CD4-positive, CD25-positive, alpha-beta regulatory T cell (primary cell): ENCODE measurements at regions not wholly inside any gene's neighbourhood (a gene's known extent, or its start where the extent isn't known, plus 50 kb on each side); places are given as distances from the start of the nearest gene placed in this dataset.

Experiments
- ATAC-seq, 2 donors: fragments of 150-1000 bp; cut with Tn5 transposase; one replicate each; pipeline ENCODE4 v1.10.0; 2021; ENCODE audit warnings: low read depth in 2 of 2, moderate number of reproducible peaks in 2 of 2, moderate library complexity in 1 of 2
- DNase-seq, 3 donors: peaks; one replicate each; pipeline versions ENCODE4 v3.0.0 to v3.0.0-alpha.2; 2012 to 2022; ENCODE audit warnings: mixed read lengths in 1 of 3
- H3K27ac ChIP-seq: one replicate; pipeline ENCODE4 v1.7.0; 2013; ENCODE audit warnings: mild to moderate bottlenecking, low read length; ENCODE audit not compliant: insufficient read depth, poor library complexity, severe bottlenecking
- H3K27me3 ChIP-seq: one replicate; pipeline ENCODE4 v1.7.0; 2013; ENCODE audit warnings: low read length; ENCODE audit not compliant: control insufficient read depth, insufficient read depth
- H3K36me3 ChIP-seq: one replicate; pipeline ENCODE4 v1.7.0; 2013; ENCODE audit warnings: mild to moderate bottlenecking, low read length, moderate library complexity; ENCODE audit not compliant: control insufficient read depth, insufficient read depth
- H3K4me1 ChIP-seq: 2 replicates; pipeline ENCODE4 v1.7.0; 2013; ENCODE audit warnings: mild to moderate bottlenecking, low read length; ENCODE audit not compliant: insufficient read depth, control insufficient read depth, poor library complexity, severe bottlenecking
- H3K4me3 ChIP-seq: one replicate; pipeline ENCODE4 v1.7.0; 2013; ENCODE audit warnings: low read depth, mild to moderate bottlenecking, low read length, moderate library complexity
- H3K9me3 ChIP-seq, 2 experiments: 1 replicate in 1 of 2; 2 replicates in 1 of 2; pipeline ENCODE4 v1.7.0; 2013; ENCODE audit warnings: low read length in 2 of 2, mild to moderate bottlenecking in 1 of 2, moderate library complexity in 1 of 2; ENCODE audit not compliant: control insufficient read depth in 2 of 2
- H3K27ac Mint-ChIP-seq, 3 donors: one replicate each; pipeline ENCODE4 v1.8.0; 2020 to 2022; ENCODE audit warnings: mild to moderate bottlenecking in 3 of 3, mixed read lengths in 3 of 3, moderate library complexity in 2 of 3
- H3K27me3 Mint-ChIP-seq: one replicate; pipeline ENCODE4 v1.8.0; 2022; ENCODE audit warnings: mild to moderate bottlenecking, mixed read lengths
- H3K36me3 Mint-ChIP-seq: one replicate; pipeline ENCODE4 v1.8.0; 2020; ENCODE audit warnings: mixed read lengths
- H3K4me1 Mint-ChIP-seq, 4 donors: one replicate each; pipeline ENCODE4 v1.8.0; 2020 to 2022; ENCODE audit warnings: mixed read lengths in 4 of 4, mild to moderate bottlenecking in 1 of 4
- H3K4me3 Mint-ChIP-seq, 4 donors: one replicate each; pipeline ENCODE4 v1.8.0; 2020 to 2022; ENCODE audit warnings: mild to moderate bottlenecking in 4 of 4, mixed read lengths in 4 of 4, moderate library complexity in 3 of 4
- H3K9me3 Mint-ChIP-seq, 7 donors: one replicate each; pipeline ENCODE4 v1.8.0; 2020 to 2022; ENCODE audit warnings: mixed read lengths in 7 of 7, mild to moderate bottlenecking in 3 of 7, moderate library complexity in 2 of 7

DNA sequence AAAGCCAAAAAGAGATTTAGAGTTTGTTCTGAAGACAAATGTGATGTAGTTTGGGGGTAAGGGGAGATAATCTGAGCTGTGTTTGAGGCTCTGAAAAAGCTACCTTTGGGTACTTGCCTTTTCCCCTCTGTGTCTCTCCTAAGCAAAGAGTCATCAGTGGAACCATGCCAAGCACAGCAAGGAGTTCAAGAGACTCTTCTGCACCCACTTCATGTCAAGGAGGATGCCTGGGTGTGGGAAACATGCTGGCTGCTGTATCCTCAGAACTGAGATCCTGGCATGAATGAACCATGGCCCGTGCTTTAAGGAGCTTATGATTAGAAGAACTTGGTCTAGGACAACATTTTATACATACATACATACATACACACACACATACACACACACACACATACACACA lies 142.9 kb downstream of the NOC3L start:
- H3K4me3 ChIP-seq = no peak overlapping the region
- H3K27me3 Mint-ChIP-seq = no peaks in the 10 kb centered on the region
- no peaks in the 10 kb centered on the region for H3K36me3 Mint-ChIP-seq
- no peaks in the 10 kb centered on the region for H3K36me3 ChIP-seq
- no peak for DNase-seq
- H3K4me3 Mint-ChIP-seq = no peak overlapping the region
- no peak for ATAC-seq
- H3K27ac ChIP-seq = no peak overlapping the region
- H3K27ac Mint-ChIP-seq = no peak overlapping the region
- no peaks in the 10 kb centered on the region for H3K4me1 ChIP-seq
- H3K4me1 Mint-ChIP-seq = no peaks in the 10 kb centered on the region
- H3K27me3 ChIP-seq = no peaks in the 10 kb centered on the region
- no peaks in the 10 kb centered on the region for H3K9me3 Mint-ChIP-seq
- H3K9me3 ChIP-seq = no peaks in the 10 kb centered on the region

DNA sequence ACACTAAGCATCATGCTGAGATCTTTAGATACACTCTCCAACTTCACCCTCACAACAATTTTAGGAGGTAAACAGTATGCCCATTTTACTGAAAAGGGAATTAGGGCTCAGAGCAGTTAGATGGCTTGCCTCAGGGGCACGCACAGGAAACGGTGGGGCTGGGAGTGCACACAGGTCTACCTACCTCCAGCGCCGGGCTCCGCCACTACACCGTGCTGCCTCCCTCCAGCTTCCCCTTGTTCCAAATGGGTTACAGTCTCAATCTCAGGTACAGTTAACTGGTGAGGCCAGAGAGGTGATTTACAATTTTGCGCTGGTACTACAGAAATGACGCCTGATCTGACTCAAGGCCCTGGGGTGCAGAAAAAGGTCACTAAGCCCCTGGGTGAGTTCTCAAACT lies 142.0 kb downstream of the NOC3L start:
- no peaks in the 10 kb centered on the region for H3K4me1 Mint-ChIP-seq
- Histone ChIP-seq H3K27ac (no peak overlapping the region), H3K4me1 (no peaks in the 10 kb centered on the region), H3K27me3 (no peaks in the 10 kb centered on the region), H3K36me3 (no peaks in the 10 kb centered on the region), H3K4me3 (no peak overlapping the region), H3K9me3 (no peaks in the 10 kb centered on the region)
- H3K27ac Mint-ChIP-seq = no peak overlapping the region
- no peak for DNase-seq
- no peaks in the 10 kb centered on the region for H3K9me3 Mint-ChIP-seq
- no peaks in the 10 kb centered on the region for H3K27me3 Mint-ChIP-seq
- ATAC-seq = no peak
- H3K4me3 Mint-ChIP-seq = no peak overlapping the region
- no peaks in the 10 kb centered on the region for H3K36me3 Mint-ChIP-seq

DNA sequence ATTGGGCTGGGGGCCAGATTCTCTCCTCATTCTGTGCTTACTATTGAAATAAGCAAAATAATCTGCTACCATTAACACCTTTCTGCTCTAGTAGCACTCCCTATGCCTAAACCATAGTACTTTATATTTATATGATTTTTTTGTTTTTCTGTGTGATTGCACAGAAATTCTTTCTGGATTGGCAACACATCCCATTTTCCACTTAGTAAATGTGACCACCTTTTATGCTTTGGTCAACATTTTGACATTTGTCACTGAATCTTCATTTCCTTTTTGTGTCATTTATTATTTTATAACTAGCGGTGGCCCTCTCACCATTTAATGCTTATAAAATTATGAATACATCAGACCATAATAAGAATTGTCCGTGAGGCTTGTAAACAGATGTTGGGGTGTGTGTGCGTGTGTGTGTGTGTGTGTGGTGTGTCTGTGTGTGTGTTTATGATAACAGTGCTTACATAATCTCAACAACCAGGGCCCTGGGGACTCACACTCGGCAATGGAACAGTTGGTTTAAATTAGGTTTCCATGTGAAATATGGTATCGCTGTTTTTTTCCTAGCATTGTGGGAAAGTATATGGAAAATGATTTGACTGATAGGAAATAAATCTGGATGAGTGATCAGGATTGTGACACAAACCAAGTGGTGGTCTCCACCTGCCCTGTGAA lies 138.9 kb downstream of the NOC3L start:
- no peaks in the 10 kb centered on the region for H3K36me3 ChIP-seq
- no peaks in the 10 kb centered on the region for H3K36me3 Mint-ChIP-seq
- H3K4me3 Mint-ChIP-seq = no peak overlapping the region
- DNase-seq = no peak
- H3K27ac Mint-ChIP-seq = no peak overlapping the region
- H3K4me1 Mint-ChIP-seq = no peaks in the 10 kb centered on the region
- no peak overlapping the region for H3K4me3 ChIP-seq
- H3K9me3 ChIP-seq = no peaks in the 10 kb centered on the region
- no peak for ATAC-seq
- no peak overlapping the region for H3K27ac ChIP-seq
- no peaks in the 10 kb centered on the region for H3K27me3 Mint-ChIP-seq
- no peaks in the 10 kb centered on the region for H3K4me1 ChIP-seq
- no peaks in the 10 kb centered on the region for H3K27me3 ChIP-seq
- no peaks in the 10 kb centered on the region for H3K9me3 Mint-ChIP-seq

DNA sequence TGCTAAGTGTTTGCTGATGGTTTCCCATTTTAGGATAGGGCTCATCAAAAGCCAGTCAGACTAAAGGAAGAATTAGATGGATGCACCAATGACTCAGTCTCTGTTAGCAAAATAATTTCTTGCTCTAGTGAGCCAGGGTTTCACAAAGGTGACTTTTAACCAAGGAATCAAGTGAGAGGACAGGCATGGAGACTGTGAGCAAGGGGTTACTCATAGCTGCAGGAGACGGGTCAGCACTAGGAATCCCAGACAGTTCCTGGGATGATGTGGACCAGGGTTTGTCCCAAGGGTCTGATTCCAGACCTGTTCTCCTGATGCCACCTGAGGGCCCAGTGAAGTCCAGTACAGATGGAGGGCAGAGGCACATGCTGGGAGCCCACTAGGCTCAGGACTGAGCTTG lies 138.1 kb downstream of the NOC3L start:
- Histone ChIP-seq H3K4me1 (no peaks in the 10 kb centered on the region), H3K9me3 (no peaks in the 10 kb centered on the region), H3K36me3 (no peaks in the 10 kb centered on the region), H3K27me3 (no peaks in the 10 kb centered on the region), H3K27ac (no peak overlapping the region), H3K4me3 (no peak overlapping the region)
- Mint-ChIP-seq H3K36me3 (no peaks in the 10 kb centered on the region), H3K27me3 (no peaks in the 10 kb centered on the region), H3K9me3 (peaks cover 0 to under 1% (median 0%) of the 10 kb centered on the region in 7 donors), H3K4me3 (no peak overlapping the region), H3K27ac (no peak overlapping the region), H3K4me1 (no peaks in the 10 kb centered on the region)
- DNase-seq = no peak
- no peak for ATAC-seq

DNA sequence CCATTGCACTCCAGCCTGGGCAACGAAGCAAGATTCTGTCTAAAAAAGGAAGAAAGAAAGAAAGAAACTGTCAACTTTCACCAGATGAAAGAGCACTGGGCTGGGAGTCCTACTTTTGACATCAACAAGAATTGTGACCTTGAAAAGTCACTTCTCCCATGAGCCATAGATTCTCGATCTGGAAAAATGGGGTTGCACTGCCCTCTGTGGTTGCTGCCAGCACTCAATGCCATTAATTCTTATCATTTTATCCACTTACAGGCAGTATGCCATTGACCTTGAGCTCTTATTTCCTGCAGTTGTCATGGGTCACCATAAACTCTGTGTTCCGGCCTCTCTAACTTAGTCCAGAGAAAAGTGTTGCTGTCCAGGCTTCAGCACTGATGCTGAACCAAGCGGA lies 137.2 kb downstream of the NOC3L start:
- ATAC-seq (no peak), DNase-seq (no peak)
- no peaks in the 10 kb centered on the region for H3K9me3 ChIP-seq
- Mint-ChIP-seq H3K4me3 (no peak overlapping the region), H3K27ac (no peak overlapping the region), H3K9me3 (peaks cover 0 to 2% (median 0%) of the 10 kb centered on the region in 7 donors), H3K27me3 (no peaks in the 10 kb centered on the region), H3K4me1 (no peaks in the 10 kb centered on the region), H3K36me3 (no peaks in the 10 kb centered on the region)
- no peaks in the 10 kb centered on the region for H3K36me3 ChIP-seq
- H3K4me1 ChIP-seq = no peaks in the 10 kb centered on the region
- no peak overlapping the region for H3K27ac ChIP-seq
- H3K27me3 ChIP-seq = no peaks in the 10 kb centered on the region
- H3K4me3 ChIP-seq = no peak overlapping the region

DNA sequence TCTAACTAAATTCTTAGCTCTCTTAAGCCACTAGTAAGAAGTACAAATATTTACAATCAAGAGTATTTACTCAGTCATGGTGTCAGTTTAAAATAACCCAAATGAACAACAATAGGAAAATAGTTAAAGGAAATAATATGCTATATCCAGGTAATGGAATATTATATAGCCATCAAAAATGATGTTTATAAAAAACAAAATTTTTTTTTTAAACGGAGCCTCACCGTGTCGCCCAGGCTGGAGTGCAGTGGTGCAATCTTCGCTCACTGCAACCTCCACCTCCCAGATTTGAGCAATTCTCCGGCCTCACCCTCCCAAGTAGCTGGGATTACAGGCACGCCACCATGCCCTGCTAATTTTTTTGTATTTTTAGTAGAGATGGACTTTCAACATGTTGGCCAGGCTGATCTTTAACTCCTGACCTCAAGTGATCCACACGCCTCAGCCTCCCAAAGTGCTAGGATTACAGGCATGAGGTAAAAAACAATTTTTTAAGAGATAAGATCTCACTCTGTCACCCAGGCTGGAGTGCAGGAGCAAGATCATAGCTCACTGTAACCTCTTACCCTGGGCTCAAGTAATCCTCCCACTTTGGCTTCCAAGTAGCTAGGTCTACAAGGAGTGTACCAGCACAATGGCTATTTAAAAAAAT lies 132.5 kb downstream of the NOC3L start:
- Histone ChIP-seq H3K4me1 (no peaks in the 10 kb centered on the region), H3K27me3 (no peaks in the 10 kb centered on the region), H3K27ac (no peak overlapping the region), H3K36me3 (no peaks in the 10 kb centered on the region), H3K4me3 (no peak overlapping the region), H3K9me3 (no peaks in the 10 kb centered on the region)
- no peak overlapping the region for H3K4me3 Mint-ChIP-seq
- peaks cover 5% of the 10 kb centered on the region for H3K27me3 Mint-ChIP-seq
- H3K9me3 Mint-ChIP-seq = peaks cover 0 to 2% (median 0%) of the 10 kb centered on the region in 7 donors
- H3K27ac Mint-ChIP-seq = no peak overlapping the region
- no peaks in the 10 kb centered on the region for H3K36me3 Mint-ChIP-seq
- H3K4me1 Mint-ChIP-seq = no peaks in the 10 kb centered on the region
- DNase-seq (no peak), ATAC-seq (no peak)

DNA sequence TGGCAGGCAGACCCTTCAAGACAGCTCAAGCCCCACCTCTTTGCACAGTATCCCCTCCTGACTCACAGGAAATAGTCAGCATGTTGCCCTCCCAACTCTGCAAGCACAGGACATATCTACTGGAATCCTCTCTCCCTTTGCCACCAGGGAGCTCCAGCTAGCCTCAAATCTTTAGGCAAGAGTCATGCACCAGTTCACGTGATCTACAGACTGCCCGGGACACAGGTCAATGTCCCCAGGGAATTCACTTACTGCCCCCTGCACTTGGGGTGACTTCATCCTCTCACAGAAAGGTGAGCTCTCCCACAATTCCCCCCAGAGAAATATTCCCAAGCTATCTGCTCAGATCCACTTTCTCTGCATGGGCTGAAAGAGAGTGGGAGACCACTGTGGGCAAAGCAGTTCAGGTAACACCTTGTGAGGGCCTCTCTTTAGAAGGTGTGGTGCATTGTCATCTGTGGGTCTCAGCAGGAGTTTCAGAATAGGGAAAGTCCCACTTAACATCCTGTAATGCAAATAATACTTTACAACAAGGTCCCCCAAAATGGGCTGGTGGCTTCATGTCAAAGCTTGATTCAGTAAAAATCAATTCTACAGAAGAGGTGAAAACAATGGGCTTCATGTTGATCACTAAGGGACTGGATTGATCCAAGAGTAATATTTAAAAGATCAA lies 129.9 kb downstream of the NOC3L start:
- Histone ChIP-seq H3K27ac (no peak overlapping the region), H3K27me3 (no peaks in the 10 kb centered on the region), H3K9me3 (no peaks in the 10 kb centered on the region), H3K4me3 (no peak overlapping the region), H3K36me3 (no peaks in the 10 kb centered on the region), H3K4me1 (no peaks in the 10 kb centered on the region)
- Mint-ChIP-seq H3K27ac (no peak overlapping the region), H3K4me1 (no peaks in the 10 kb centered on the region), H3K36me3 (no peaks in the 10 kb centered on the region), H3K4me3 (no peak overlapping the region), H3K9me3 (peaks cover 0 to 2% (median 0%) of the 10 kb centered on the region in 7 donors), H3K27me3 (peaks cover 13% of the 10 kb centered on the region)
- ATAC-seq = no peak
- DNase-seq = no peak

DNA sequence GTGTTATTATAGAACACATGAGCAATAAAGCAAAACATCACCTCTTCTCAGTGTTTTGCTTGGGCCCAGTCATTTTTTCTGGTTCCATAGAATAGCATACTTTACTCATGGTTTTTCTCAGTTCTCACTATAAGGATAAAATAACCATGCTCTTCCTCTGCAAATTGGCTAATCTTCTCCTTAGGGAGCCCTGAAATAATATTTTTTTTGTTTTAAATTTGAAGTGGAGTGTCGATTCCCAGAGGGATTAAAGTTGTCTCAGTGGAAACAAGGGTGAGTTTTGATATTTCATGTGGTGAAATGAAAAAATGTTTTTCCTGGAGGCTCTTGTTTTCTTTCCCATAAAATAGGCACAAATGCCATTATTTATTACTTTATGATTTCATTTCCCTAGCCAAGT lies 127.3 kb downstream of the NOC3L start:
- H3K4me3 ChIP-seq = no peak overlapping the region
- Mint-ChIP-seq H3K9me3 (peaks cover 0 to 2% (median 0%) of the 10 kb centered on the region in 7 donors), H3K4me3 (no peak overlapping the region), H3K27ac (no peak overlapping the region), H3K4me1 (no peaks in the 10 kb centered on the region), H3K27me3 (peaks cover 13% of the 10 kb centered on the region), H3K36me3 (no peaks in the 10 kb centered on the region)
- no peaks in the 10 kb centered on the region for H3K9me3 ChIP-seq
- H3K27ac ChIP-seq = no peak overlapping the region
- DNase-seq (no peak), ATAC-seq (no peak)
- no peaks in the 10 kb centered on the region for H3K4me1 ChIP-seq
- no peaks in the 10 kb centered on the region for H3K36me3 ChIP-seq
- no peaks in the 10 kb centered on the region for H3K27me3 ChIP-seq
